HUDEP-2 (cell line): ENCODE measurements at regions not wholly inside any gene's neighbourhood (a gene's known extent, or its start where the extent isn't known, plus 50 kb on each side); places are given as distances from the start of the nearest gene placed in this dataset.

Experiments used
- DNase-seq, 76 experiments: peaks; one replicate each; lab custom pipeline; 2025; ENCODE audit not compliant: unreplicated experiment in 76 of 76; lab: John Stamatoyannopoulos, UW

- no peak for DNase-seq
Measured at GRCh38 chr2:41859615-41860514, 188.0 kb upstream of the PKDCC start.

GRCh38 chr2:41863062-41863461 is 184.8 kb upstream of the PKDCC start:
- no peak for DNase-seq

GRCh38 chr2:41865263-41865662 is 182.6 kb upstream of the PKDCC start:
- DNase-seq = no peak

GRCh38 chr2:41867553-41867952 is 180.3 kb upstream of the PKDCC start:
- no peak for DNase-seq

- DNase-seq = peak in 43 of 76 experiments; percentile 0 to 56 (median 24)
Measured at GRCh38 chr2:41869542-41870264, 178.1 kb upstream of the PKDCC start.

GRCh38 chr2:41870265-41870585 is 177.6 kb upstream of the PKDCC start:
- DNase-seq = no peak

GRCh38 chr2:41871080-41871479 is 176.7 kb upstream of the PKDCC start:
- no peak for DNase-seq

GRCh38 chr2:41872646-41873045 is 175.2 kb upstream of the PKDCC start:
- no peak for DNase-seq

GRCh38 chr2:41873102-41874031 is 174.5 kb upstream of the PKDCC start:
- DNase-seq = no peak

GRCh38 chr2:41877114-41877678 is 170.6 kb upstream of the PKDCC start:
- no peak for DNase-seq

- no peak for DNase-seq
Measured at GRCh38 chr2:41878056-41878455, 169.8 kb upstream of the PKDCC start.

GRCh38 chr2:41878716-41879234 is 169.0 kb upstream of the PKDCC start:
- DNase-seq = no peak

- DNase-seq = no peak
Measured at GRCh38 chr2:41879235-41879916, 168.4 kb upstream of the PKDCC start.

GRCh38 chr2:41880561-41881243 is 167.1 kb upstream of the PKDCC start:
- no peak for DNase-seq

- no peak for DNase-seq
Measured at GRCh38 chr2:41881249-41881648, 166.6 kb upstream of the PKDCC start.

GRCh38 chr2:41884718-41885117 is 163.1 kb upstream of the PKDCC start:
- DNase-seq = no peak

GRCh38 chr2:41886145-41886664 is 161.6 kb upstream of the PKDCC start:
- DNase-seq = no peak

- no peak for DNase-seq
Measured at GRCh38 chr2:41886757-41887156, 161.1 kb upstream of the PKDCC start.

- no peak for DNase-seq
Measured at GRCh38 chr2:41890341-41890740, 157.5 kb upstream of the PKDCC start.
